AG04449 (cell line): ENCODE measurements at regions not wholly inside any gene's neighbourhood (a gene's known extent, or its start where the extent isn't known, plus 50 kb on each side); places are given as distances from the start of the nearest gene placed in this dataset.

Experiments
- CTCF ChIA-PET: fragments of 350-600 bp; formaldehyde crosslinking; extraction: SDS; loops from one replicate; lab custom pipeline; 2021; ENCODE audit warnings: antibody characterized with exemption; lab: Yijun Ruan, JAX
- POLR2A ChIA-PET: fragments of 400-600, 350-600 bp; formaldehyde crosslinking; extraction: SDS; loops from one replicate; lab custom pipeline; 2020; ENCODE audit warnings: antibody characterized with exemption, inconsistent platforms; lab: Yijun Ruan, JAX
- DNase-seq: peaks from one replicate; pipeline ENCODE4 v3.0.0-alpha.2; 2010; ENCODE audit warnings: low read depth, low spot score
- H3K4me3 ChIP-seq: 2 replicates; pipeline ENCODE4 v1.5.1; 2011; ENCODE audit warnings: low read depth, mild to moderate bottlenecking, control low read depth, low read length
- TF ChIP-seq, protein P1 (sequence below): IDR thresholded peaks from one replicate; pipeline ENCODE4 v1.5.1; 2011; ENCODE audit warnings: mild to moderate bottlenecking, moderate library complexity, low read length, control low read depth, inconsistent platforms; ENCODE audit not compliant: insufficient read depth; ENCODE audit errors: missing control alignments

DNA sequence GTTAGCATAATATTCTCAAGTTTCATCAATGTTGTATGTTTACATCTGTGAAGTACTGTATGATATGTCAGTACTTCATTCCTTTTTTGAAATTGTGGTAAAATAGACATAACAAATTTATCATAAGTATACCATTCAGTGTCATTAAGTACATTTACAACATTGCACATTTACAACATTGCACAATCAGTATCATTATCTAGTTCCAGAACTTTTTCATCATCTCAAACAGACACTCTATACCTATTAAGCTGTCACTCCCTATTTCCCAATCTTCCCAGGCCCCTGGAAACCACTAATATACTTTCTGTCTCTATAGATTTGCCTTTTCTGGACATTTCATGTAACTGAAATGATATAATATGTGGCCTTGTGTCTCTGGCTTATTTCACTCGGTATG, 75.1 kb upstream of the ATG10 start:
- ChIA-PET POLR2A (no interaction called here), CTCF (no interaction called here)
- no peak overlapping the region for H3K4me3 ChIP-seq
- TF ChIP-seq, protein P1, sequence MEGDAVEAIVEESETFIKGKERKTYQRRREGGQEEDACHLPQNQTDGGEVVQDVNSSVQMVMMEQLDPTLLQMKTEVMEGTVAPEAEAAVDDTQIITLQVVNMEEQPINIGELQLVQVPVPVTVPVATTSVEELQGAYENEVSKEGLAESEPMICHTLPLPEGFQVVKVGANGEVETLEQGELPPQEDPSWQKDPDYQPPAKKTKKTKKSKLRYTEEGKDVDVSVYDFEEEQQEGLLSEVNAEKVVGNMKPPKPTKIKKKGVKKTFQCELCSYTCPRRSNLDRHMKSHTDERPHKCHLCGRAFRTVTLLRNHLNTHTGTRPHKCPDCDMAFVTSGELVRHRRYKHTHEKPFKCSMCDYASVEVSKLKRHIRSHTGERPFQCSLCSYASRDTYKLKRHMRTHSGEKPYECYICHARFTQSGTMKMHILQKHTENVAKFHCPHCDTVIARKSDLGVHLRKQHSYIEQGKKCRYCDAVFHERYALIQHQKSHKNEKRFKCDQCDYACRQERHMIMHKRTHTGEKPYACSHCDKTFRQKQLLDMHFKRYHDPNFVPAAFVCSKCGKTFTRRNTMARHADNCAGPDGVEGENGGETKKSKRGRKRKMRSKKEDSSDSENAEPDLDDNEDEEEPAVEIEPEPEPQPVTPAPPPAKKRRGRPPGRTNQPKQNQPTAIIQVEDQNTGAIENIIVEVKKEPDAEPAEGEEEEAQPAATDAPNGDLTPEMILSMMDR: no peak
- no peak for DNase-seq

DNA sequence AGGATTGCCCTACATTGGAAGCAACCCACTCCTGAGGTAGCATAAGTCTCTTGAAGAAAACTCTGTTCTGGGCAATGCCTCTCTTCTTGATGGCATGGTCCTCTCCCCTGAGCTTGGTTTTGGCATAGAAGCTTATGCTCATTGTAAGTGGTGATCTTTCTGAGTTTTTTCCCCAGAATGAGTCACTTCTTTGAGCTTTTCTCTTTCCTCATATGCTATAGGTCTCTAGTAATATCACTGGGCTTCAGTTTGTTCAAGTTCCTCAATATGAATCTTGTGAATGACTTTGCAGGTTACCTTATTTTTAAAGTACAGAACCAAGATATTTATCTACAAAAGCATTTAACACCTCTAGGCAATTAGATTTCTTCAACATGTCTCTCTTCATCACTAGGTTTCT, 76.5 kb upstream of the ATG10 start:
- H3K4me3 ChIP-seq: no peak overlapping the region
- CTCF ChIA-PET: interaction anchor here (1.2 kb wide), 1 partner anchor 263 kb away, joined by 3 read pairs; no protein-coding TSS in a partner anchor
- TF ChIP-seq, protein P1: no peak
- DNase-seq: no peak
- POLR2A ChIA-PET: no interaction called here

DNA sequence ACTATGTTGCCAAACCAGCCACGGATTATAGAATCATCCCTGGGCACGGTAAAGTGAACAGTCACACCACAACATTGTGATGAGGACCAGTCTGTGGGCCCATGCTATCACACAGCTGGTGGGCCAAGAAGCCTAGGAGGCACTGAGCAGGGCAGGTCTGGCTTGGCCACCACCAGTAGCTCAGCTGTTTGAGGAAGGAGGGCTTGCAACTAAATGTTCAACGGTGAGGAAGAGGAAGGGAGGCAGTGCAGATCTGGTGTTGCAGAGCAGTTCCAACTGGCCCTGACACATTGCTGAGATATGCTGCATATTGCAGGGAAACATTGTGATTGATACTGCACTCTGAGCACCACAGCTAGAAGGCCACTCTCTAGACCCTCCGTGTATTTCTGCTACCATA, 77.9 kb upstream of the ATG10 start:
- TF ChIP-seq, protein P1: no peak
- POLR2A ChIA-PET: no interaction called here
- H3K4me3 ChIP-seq: no peak overlapping the region

DNA sequence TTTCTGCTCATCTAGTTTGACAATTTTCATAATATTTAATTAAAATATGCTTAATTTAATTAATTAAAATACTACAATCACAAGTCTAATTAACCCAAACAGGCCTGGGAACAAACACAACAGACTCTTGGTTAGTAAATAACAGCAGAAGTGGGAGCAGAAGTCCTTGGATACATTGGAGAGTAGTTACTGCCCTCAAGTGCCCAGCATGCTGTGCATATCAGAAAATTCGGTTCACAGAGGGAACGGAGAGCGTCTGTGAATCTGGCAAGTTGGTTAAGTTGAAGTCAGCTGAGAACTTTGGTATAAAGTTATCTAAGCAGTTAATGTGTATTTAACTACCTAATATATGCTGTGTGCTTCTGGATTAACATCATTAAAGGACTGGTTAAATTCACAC, 87.0 kb upstream of the ATG10 start:
- TF ChIP-seq, protein P1: no peak
- CTCF ChIA-PET: no interaction called here
- no peak for DNase-seq
- POLR2A ChIA-PET: no interaction called here
- no peak overlapping the region for H3K4me3 ChIP-seq

More for the DNA sequence above, 77.9 kb upstream of the ATG10 start:
- no peak for DNase-seq
- CTCF ChIA-PET: no interaction called here

DNA sequence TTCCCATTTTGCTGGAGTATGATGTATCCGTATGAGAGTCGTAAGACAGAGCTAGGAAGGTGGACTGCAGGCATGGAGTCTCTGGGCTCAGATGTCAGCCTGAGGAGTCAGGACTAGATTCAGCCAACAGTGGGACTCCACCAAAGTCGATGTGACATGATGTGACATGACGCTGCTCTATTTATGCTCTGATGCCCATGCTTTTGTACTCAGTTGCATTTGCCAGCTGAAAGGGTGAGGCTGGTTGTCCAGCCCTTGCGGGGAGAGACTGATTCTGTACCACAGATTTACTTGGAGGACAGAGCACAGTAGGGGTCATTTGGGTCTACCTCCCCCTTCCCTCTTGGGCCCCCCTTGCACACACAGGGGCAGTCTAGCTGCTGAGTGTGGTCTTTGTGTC, 88.5 kb upstream of the ATG10 start:
- TF ChIP-seq, protein P1: no peak
- no peak for DNase-seq
- no peak overlapping the region for H3K4me3 ChIP-seq
- POLR2A ChIA-PET: no interaction called here
- CTCF ChIA-PET: no interaction called here

DNA sequence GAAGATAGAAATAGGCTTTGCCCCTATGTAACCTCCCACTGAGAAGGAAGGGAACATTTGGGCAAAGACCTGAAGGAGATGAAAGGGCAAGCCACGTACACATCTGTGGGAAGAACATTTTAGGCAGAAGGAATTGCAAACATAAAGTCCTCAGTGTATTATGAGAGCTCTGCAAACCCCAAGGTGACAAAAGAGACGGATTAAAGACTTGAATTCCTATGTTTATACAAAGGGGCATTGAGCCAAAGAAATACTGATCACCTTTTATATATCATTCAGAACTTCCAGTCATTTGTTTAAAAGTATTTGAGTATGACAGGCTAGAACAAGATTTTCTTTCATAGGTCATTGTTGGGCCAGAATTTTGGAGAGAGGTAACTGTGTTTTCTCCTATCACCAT, 90.2 kb upstream of the ATG10 start:
- CTCF ChIA-PET: no interaction called here
- TF ChIP-seq, protein P1: no peak
- POLR2A ChIA-PET: no interaction called here

DNA sequence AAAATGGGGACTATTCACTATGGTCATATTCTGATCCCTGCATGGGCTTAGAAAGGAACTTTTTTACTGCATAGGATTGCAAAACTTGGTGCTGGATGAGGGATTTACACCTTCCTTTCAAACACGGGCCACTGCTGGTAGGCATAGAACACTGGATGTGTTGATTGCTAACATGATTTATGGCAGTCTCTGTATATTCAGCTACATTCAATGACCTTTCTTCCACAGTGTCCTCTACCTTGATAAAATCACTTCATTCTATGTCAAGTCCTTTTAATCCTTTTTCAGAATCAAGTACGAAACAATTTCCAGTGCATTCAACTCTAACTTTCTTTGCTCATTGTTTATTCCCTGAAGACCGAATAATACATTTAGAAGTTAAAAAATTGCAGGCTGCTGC, 91.9 kb upstream of the ATG10 start:
- no peak overlapping the region for H3K4me3 ChIP-seq
- ChIA-PET CTCF (no interaction called here), POLR2A (no interaction called here)
- no peak for DNase-seq
- TF ChIP-seq, protein P1: no peak

More for the DNA sequence above, 90.2 kb upstream of the ATG10 start:
- DNase-seq: no peak
- no peak overlapping the region for H3K4me3 ChIP-seq
